Fibroblast of lung (primary cell): ENCODE measurements at regions not wholly inside any gene's neighbourhood (a gene's known extent, or its start where the extent isn't known, plus 50 kb on each side); places are given as distances from the start of the nearest gene placed in this dataset.

Experiments
- CTCF ChIP-seq, 2 donors: IDR thresholded peaks in 1 of 2; conservative IDR thresholded peaks in 1 of 2; 1 replicate in 1 of 2; 2 replicates in 1 of 2; pipeline ENCODE4 v1.5.1; 2011 to 2012; ENCODE audit warnings: low read length in 2 of 2, control low read depth in 1 of 2, inconsistent platforms in 1 of 2, low read depth in 1 of 2, mild to moderate bottlenecking in 1 of 2
- EZH2 ChIP-seq: IDR thresholded peaks from 2 replicates; pipeline ENCODE4 v1.5.1; 2012; ENCODE audit warnings: low read length, control low read depth, mild to moderate bottlenecking; ENCODE audit errors: missing control alignments

DNA sequence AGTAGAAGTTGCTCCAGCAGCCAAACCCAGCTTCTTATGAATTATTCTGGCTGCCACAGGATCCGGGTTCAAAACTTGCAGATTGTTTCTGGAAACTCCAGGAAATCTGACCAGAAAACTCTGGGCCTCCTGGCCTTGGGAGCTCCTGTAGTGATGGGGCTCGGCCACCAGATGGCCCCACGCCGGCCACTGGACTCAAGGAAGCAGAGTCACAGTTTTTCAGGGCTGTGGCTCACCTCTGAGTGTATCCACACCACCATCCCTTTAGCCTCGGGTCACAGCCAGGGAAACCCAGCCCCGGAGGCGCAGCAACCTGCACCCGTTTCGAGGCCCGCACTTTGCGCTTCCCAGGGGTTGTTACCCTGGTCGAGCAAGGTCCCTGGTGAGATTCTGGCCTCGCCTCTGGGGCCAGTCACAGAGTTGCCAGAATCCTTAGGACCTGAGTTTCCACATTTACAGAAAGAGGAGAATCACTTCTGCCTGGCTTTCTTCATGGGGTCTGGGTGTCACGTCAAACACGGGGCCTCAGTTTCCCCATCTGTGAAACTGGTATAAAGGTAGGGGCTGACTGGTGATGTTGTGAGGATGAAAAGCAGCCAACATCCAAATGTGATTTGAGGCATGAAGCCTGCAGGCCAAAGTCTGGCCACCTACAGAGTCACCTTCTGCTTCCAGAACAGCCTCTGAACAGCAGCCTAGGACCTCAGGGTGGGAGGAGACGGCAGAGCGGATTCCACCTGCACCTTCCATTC lies 53.5 kb upstream of the LCTL start:
- TF ChIP-seq CTCF (conservative IDR thresholded peaks at IDR 0.05 in 1 of 2, IDR thresholded peaks at IDR 0.05 in 1 of 2; ENCODE audit: low read depth in 1 of 2, low read length in 2 of 2), result peak; percentile 79 to 90
- no peak for TF ChIP-seq EZH2
